ENCODE measurements at regions not wholly inside any gene's neighbourhood (a gene's known extent, or its start where the extent isn't known, plus 50 kb on each side); places are given as distances from the start of the nearest gene placed in this dataset.

- TF ChIP-seq, protein P1, sequence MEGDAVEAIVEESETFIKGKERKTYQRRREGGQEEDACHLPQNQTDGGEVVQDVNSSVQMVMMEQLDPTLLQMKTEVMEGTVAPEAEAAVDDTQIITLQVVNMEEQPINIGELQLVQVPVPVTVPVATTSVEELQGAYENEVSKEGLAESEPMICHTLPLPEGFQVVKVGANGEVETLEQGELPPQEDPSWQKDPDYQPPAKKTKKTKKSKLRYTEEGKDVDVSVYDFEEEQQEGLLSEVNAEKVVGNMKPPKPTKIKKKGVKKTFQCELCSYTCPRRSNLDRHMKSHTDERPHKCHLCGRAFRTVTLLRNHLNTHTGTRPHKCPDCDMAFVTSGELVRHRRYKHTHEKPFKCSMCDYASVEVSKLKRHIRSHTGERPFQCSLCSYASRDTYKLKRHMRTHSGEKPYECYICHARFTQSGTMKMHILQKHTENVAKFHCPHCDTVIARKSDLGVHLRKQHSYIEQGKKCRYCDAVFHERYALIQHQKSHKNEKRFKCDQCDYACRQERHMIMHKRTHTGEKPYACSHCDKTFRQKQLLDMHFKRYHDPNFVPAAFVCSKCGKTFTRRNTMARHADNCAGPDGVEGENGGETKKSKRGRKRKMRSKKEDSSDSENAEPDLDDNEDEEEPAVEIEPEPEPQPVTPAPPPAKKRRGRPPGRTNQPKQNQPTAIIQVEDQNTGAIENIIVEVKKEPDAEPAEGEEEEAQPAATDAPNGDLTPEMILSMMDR (IDR thresholded peaks at IDR 0.05 in 4 of 5, conservative IDR thresholded peaks at IDR 0.05 in 1 of 5): no peak
- no peak for TF ChIP-seq POLR2A (IDR thresholded peaks at IDR 0.05)
These were observed 70.4 kb upstream of the CST7 start for GRCh38 chr20:24878657-24879056.
